Liver (tissue), 2 donors: ENCODE measurements at regions not wholly inside any gene's neighbourhood (a gene's known extent, or its start where the extent isn't known, plus 50 kb on each side); places are given as distances from the start of the nearest gene placed in this dataset.

Source experiments
- GABPA ChIP-seq, 2 donors: IDR thresholded peaks in 1 of 2; conservative IDR thresholded peaks in 1 of 2; 2 replicates each; pipeline ENCODE4 v1.6.1; 2016; ENCODE audit warnings: antibody characterized with exemption in 2 of 2, mild to moderate bottlenecking in 1 of 2, moderate library complexity in 1 of 2
- REST ChIP-seq: IDR thresholded peaks from 2 replicates; pipeline ENCODE4 v1.6.1; 2016; ENCODE audit warnings: antibody characterized with exemption, mild to moderate bottlenecking
- donor health status: healthy.

GRCh38 chr5:68757006-68757405 lies 336.8 kb upstream of the SLC30A5 start:
- TF ChIP-seq REST (no peak), GABPA (IDR thresholded peaks at IDR 0.05 in 1 of 2, conservative IDR thresholded peaks at IDR 0.05 in 1 of 2) (no peak)
